ENCODE measurements at regions not wholly inside any gene's neighbourhood (a gene's known extent, or its start where the extent isn't known, plus 50 kb on each side); places are given as distances from the start of the nearest gene placed in this dataset.

DNA sequence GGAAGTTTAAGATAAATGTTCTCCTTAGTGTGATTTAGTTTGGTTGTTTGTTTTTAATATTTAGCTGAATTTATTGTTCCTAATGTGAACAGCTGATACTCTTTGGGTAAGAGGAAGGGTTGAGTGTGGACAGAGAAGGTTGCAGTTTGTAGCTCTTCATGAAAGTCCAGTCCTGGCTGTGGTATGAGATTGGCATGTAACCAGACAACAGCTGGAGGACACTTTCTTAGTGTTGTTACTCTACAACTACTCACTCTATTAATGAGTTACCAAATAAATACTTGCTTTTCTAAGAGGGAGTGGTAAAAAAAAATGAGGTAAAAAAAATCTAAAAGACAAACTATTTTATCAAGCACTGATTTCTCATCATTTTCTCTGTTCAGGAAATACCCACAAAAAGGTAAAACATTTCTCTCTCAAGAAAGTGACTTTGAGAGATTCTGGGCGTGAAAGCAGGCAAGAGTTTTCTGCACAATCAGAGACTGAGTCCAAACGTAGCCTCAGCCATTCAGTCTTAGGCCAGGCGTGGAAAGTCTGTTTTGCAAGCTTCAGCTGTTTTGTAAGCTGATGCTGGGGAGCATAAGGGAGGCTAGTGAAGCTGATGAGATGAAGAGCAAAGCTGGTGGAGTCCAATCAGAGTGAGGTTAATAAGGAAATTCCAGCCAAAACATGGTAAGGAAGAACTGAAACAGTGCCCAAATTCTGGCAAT, 138.5 kb upstream of the ARPP21 start:
- TF ChIP-seq, protein P1, sequence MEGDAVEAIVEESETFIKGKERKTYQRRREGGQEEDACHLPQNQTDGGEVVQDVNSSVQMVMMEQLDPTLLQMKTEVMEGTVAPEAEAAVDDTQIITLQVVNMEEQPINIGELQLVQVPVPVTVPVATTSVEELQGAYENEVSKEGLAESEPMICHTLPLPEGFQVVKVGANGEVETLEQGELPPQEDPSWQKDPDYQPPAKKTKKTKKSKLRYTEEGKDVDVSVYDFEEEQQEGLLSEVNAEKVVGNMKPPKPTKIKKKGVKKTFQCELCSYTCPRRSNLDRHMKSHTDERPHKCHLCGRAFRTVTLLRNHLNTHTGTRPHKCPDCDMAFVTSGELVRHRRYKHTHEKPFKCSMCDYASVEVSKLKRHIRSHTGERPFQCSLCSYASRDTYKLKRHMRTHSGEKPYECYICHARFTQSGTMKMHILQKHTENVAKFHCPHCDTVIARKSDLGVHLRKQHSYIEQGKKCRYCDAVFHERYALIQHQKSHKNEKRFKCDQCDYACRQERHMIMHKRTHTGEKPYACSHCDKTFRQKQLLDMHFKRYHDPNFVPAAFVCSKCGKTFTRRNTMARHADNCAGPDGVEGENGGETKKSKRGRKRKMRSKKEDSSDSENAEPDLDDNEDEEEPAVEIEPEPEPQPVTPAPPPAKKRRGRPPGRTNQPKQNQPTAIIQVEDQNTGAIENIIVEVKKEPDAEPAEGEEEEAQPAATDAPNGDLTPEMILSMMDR (IDR thresholded peaks at IDR 0.05) = no peak
- TF ChIP-seq POLR2A (IDR thresholded peaks at IDR 0.05) (no peak), EP300 (IDR thresholded peaks at IDR 0.05) (no peak)

All from tibial nerve (tissue), 4 donors.